Loucy (cell line): ENCODE measurements at regions not wholly inside any gene's neighbourhood (a gene's known extent, or its start where the extent isn't known, plus 50 kb on each side); places are given as distances from the start of the nearest gene placed in this dataset.

Experiments used
- H2AFZ ChIP-seq: fragments of 200-600 bp; sonication (generic); 2 replicates; pipeline ENCODE4 v1.6.0; 2016; ENCODE audit warnings: antibody characterized with exemption, mild to moderate bottlenecking, low read length, moderate library complexity
- H3F3A ChIP-seq: fragments of 200-600 bp; 2 replicates; pipeline ENCODE4 v1.6.0; 2016; ENCODE audit warnings: antibody characterized with exemption, low read depth, mild to moderate bottlenecking
- H3K27me3 ChIP-seq: fragments of 200-600 bp; sonication (generic); 2 replicates; pipeline ENCODE4 v1.6.1; 2014; ENCODE audit warnings: low read length, mild to moderate bottlenecking; ENCODE audit not compliant: insufficient read depth, poor library complexity, severe bottlenecking
- H3K36me3 ChIP-seq: fragments of 200-600 bp; sonication (generic); 2 replicates; pipeline ENCODE4 v1.6.1; 2016; ENCODE audit warnings: low read length; ENCODE audit not compliant: insufficient read depth
- H3K4me1 ChIP-seq: fragments of 200-600 bp; sonication (generic); 2 replicates; pipeline ENCODE4 v1.5.1; 2014; ENCODE audit warnings: low read length, mild to moderate bottlenecking; ENCODE audit not compliant: insufficient read depth, poor library complexity, severe bottlenecking
- H3K4me2 ChIP-seq: fragments of 200-600 bp; sonication (generic); 2 replicates; pipeline ENCODE4 v1.6.0; 2014; ENCODE audit warnings: antibody characterized with exemption, low read length, low read depth, mild to moderate bottlenecking; ENCODE audit not compliant: poor library complexity, severe bottlenecking
- H3K4me3 ChIP-seq: fragments of 200-600 bp; sonication (generic); 2 replicates; pipeline ENCODE4 v1.5.1; 2014; ENCODE audit warnings: low read length, mild to moderate bottlenecking, mixed read lengths; ENCODE audit not compliant: poor library complexity, severe bottlenecking
- H3K79me2 ChIP-seq: fragments of 200-600 bp; sonication (generic); 2 replicates; pipeline ENCODE4 v1.6.1; 2014; ENCODE audit warnings: low read length; ENCODE audit not compliant: insufficient read depth
- H3K9ac ChIP-seq: fragments of 200-600 bp; sonication (generic); 2 replicates; pipeline ENCODE4 v1.6.0; 2014; ENCODE audit warnings: mild to moderate bottlenecking, low read depth, low read length, moderate library complexity; ENCODE audit not compliant: poor library complexity, severe bottlenecking
- H3K9me2 ChIP-seq: fragments of 200-600 bp; sonication (generic); replicated peaks from 2 replicates; pipeline ENCODE4 v1.6.1; 2016; ENCODE audit warnings: low read depth, low read length, mixed read lengths
- H3K9me3 ChIP-seq: fragments of 200-600 bp; sonication (generic); 2 replicates; pipeline ENCODE4 v1.6.1; 2014; ENCODE audit warnings: mild to moderate bottlenecking, antibody characterized with exemption, low read length, low read depth; ENCODE audit not compliant: insufficient read depth
- H4K20me1 ChIP-seq: fragments of 200-600 bp; sonication (generic); 2 replicates; pipeline ENCODE4 v1.6.0; 2014; ENCODE audit warnings: antibody characterized with exemption, low read length, mild to moderate bottlenecking; ENCODE audit not compliant: insufficient read depth, poor library complexity, severe bottlenecking
- CTCF ChIP-seq: fragments of 200-600 bp; sonication (generic); conservative IDR thresholded peaks from 2 replicates; pipeline ENCODE4 v1.5.1; 2014; ENCODE audit warnings: mild to moderate bottlenecking, antibody characterized with exemption, low read length
- EZH2phosphoT487 ChIP-seq: fragments of 200-600 bp; IDR thresholded peaks from 2 replicates; pipeline ENCODE4 v1.6.1; 2018; ENCODE audit warnings: antibody characterized with exemption, mild to moderate bottlenecking, moderate library complexity, borderline replicate concordance

GRCh38 chr2:102925003-102925402 lies 163.2 kb downstream of the TMEM182 start:
- no peak for TF ChIP-seq EZH2phosphoT487
- no peak for TF ChIP-seq CTCF
- no peaks in the 10 kb centered on the region for H3K36me3 ChIP-seq
- H3K4me2 ChIP-seq: no peak overlapping the region
- H4K20me1 ChIP-seq: no peaks in the 10 kb centered on the region
- H3K27me3 ChIP-seq: no peaks in the 10 kb centered on the region
- no peaks in the 10 kb centered on the region for H3K9me2 ChIP-seq
- H3K4me3 ChIP-seq: no peak overlapping the region
- no peak overlapping the region for H3K9ac ChIP-seq
- H3K9me3 ChIP-seq: no peaks in the 10 kb centered on the region
- H2AFZ ChIP-seq: no peak overlapping the region
- no peaks in the 10 kb centered on the region for H3F3A ChIP-seq
- no peaks in the 10 kb centered on the region for H3K4me1 ChIP-seq
- no peaks in the 10 kb centered on the region for H3K79me2 ChIP-seq

- no peaks in the 10 kb centered on the region for H3F3A ChIP-seq
- H3K4me2 ChIP-seq: no peak overlapping the region
- TF ChIP-seq CTCF (no peak), EZH2phosphoT487 (no peak)
- no peaks in the 10 kb centered on the region for H3K9me2 ChIP-seq
- H3K4me3 ChIP-seq: no peak overlapping the region
- no peaks in the 10 kb centered on the region for H3K36me3 ChIP-seq
- no peaks in the 10 kb centered on the region for H3K27me3 ChIP-seq
- H3K79me2 ChIP-seq: no peaks in the 10 kb centered on the region
- H3K4me1 ChIP-seq: no peaks in the 10 kb centered on the region
- H3K9me3 ChIP-seq: no peaks in the 10 kb centered on the region
- no peaks in the 10 kb centered on the region for H4K20me1 ChIP-seq
- no peak overlapping the region for H2AFZ ChIP-seq
- H3K9ac ChIP-seq: no peak overlapping the region
Measured at GRCh38 chr2:102927854-102928267, 166.0 kb downstream of the TMEM182 start.

GRCh38 chr2:102929721-102930120 lies 167.9 kb downstream of the TMEM182 start:
- Histone ChIP-seq H3K9ac (no peak overlapping the region), H3K4me1 (no peaks in the 10 kb centered on the region), H2AFZ (no peak overlapping the region), H3K9me3 (no peaks in the 10 kb centered on the region), H3K4me2 (no peak overlapping the region), H3K9me2 (no peaks in the 10 kb centered on the region), H4K20me1 (no peaks in the 10 kb centered on the region), H3K79me2 (no peaks in the 10 kb centered on the region), H3F3A (no peaks in the 10 kb centered on the region), H3K36me3 (no peaks in the 10 kb centered on the region), H3K27me3 (no peaks in the 10 kb centered on the region), H3K4me3 (no peak overlapping the region)
- no peak for TF ChIP-seq EZH2phosphoT487
- no peak for TF ChIP-seq CTCF
